B cell (primary cell): ENCODE measurements at regions not wholly inside any gene's neighbourhood (a gene's known extent, or its start where the extent isn't known, plus 50 kb on each side); places are given as distances from the start of the nearest gene placed in this dataset.

ENCODE experiments used
- ATAC-seq: fragments of 200-7000 bp; cut with Tn5 transposase; one replicate; pipeline ENCODE4 v1.10.0; 2021; ENCODE audit warnings: low read depth, mild to moderate bottlenecking, moderate number of reproducible peaks, moderate library complexity
- CTCF ChIA-PET: fragments of 350-600 bp; sonication (Branson Sonifier 250); formaldehyde crosslinking; loops from one replicate; lab custom pipeline; 2021; ENCODE audit warnings: antibody characterized with exemption, inconsistent platforms; lab: Charles Lee
- POLR2A ChIA-PET: fragments of 350-600 bp; sonication (Branson Sonifier 250); formaldehyde crosslinking; loops from one replicate; lab custom pipeline; 2021; ENCODE audit warnings: antibody characterized with exemption; lab: Charles Lee
- DNase-seq: peaks from one replicate; pipeline ENCODE4 v3.0.0; 2013
- H2AFZ ChIP-seq: 2 replicates; pipeline ENCODE4 v1.6.1; 2012; ENCODE audit warnings: mild to moderate bottlenecking, low read depth, low read length; ENCODE audit not compliant: insufficient read depth, poor library complexity, severe bottlenecking
- H3K27ac ChIP-seq, 2 donors: 1 replicate in 1 of 2; 2 replicates in 1 of 2; pipeline ENCODE4 v1.5.1; 2012 to 2013; ENCODE audit warnings: low read length in 2 of 2, mild to moderate bottlenecking in 2 of 2, moderate library complexity in 1 of 2
- H3K27me3 ChIP-seq, 4 experiments: fragments of 200-600 bp in 1 of 4; sonication (generic) in 1 of 4; replicated peaks in 1 of 4; 1 replicate in 2 of 4; 2 replicates in 2 of 4; pipeline versions ENCODE4 v1.6.1 to v1.7.0; 2013 to 2016; ENCODE audit warnings: low read length in 3 of 4, mild to moderate bottlenecking in 2 of 4, mixed read lengths in 1 of 4, moderate library complexity in 1 of 4; ENCODE audit not compliant: insufficient read depth in 4 of 4, control insufficient read depth in 3 of 4; ENCODE audit errors: control extremely low read depth in 1 of 4
- H3K36me3 ChIP-seq, 2 experiments: replicated peaks in 1 of 2; 1 replicate in 1 of 2; 2 replicates in 1 of 2; pipeline versions ENCODE4 v1.6.1 to v1.7.1; 2013; ENCODE audit warnings: low read length in 1 of 2; ENCODE audit not compliant: insufficient read depth in 2 of 2, control insufficient read depth in 1 of 2; ENCODE audit errors: control extremely low read depth in 1 of 2, extremely low read depth in 1 of 2
- H3K4me1 ChIP-seq, 2 donors: fragments of 200-600 bp in 1 of 2; sonication (generic) in 1 of 2; 1 replicate in 1 of 2; 2 replicates in 1 of 2; pipeline versions ENCODE4 v1.5.1 to v1.6.1; 2013 to 2017; ENCODE audit warnings: low read length in 2 of 2; ENCODE audit not compliant: control insufficient read depth in 2 of 2, insufficient read depth in 2 of 2
- H3K4me2 ChIP-seq: replicated peaks from 2 replicates; pipeline ENCODE3; 2012; ENCODE audit warnings: mild to moderate bottlenecking, low read depth, low read length; ENCODE audit not compliant: poor library complexity, severe bottlenecking
- H3K4me3 ChIP-seq, 5 experiments: fragments of 200-600 bp in 1 of 5; sonication (generic) in 1 of 5; 1 replicate in 3 of 5; 2 replicates in 2 of 5; pipeline versions ENCODE4 v1.5.1 to v1.7.0; 2011 to 2016; ENCODE audit warnings: low read length in 4 of 5, mild to moderate bottlenecking in 4 of 5, low read depth in 2 of 5, control low read depth in 1 of 5, moderate library complexity in 1 of 5; ENCODE audit not compliant: insufficient read depth in 1 of 5; ENCODE audit errors: control extremely low read depth in 1 of 5, extremely low read depth in 1 of 5
- H3K79me2 ChIP-seq: fragments of 200-600 bp; sonication (generic); one replicate; pipeline ENCODE4 v1.6.0; 2016; ENCODE audit warnings: low read length; ENCODE audit not compliant: control insufficient read depth, insufficient read depth
- H3K9ac ChIP-seq: fragments of 200-600 bp; sonication (generic); 2 replicates; pipeline ENCODE4 v1.6.1; 2017; ENCODE audit warnings: mild to moderate bottlenecking, low read length, moderate library complexity
- H3K9me3 ChIP-seq, 3 donors: one replicate each; pipeline versions ENCODE4 v1.6.1 to v1.7.1; 2013; ENCODE audit warnings: low read length in 2 of 3; ENCODE audit not compliant: control insufficient read depth in 2 of 3, insufficient read depth in 1 of 3; ENCODE audit errors: control extremely low read depth in 1 of 3
- H4K20me1 ChIP-seq: 2 replicates; pipeline ENCODE4 v1.6.0; 2012; ENCODE audit warnings: mild to moderate bottlenecking, low read length; ENCODE audit not compliant: insufficient read depth, control insufficient read depth, poor library complexity, severe bottlenecking
- H3K27ac Mint-ChIP-seq: one replicate; pipeline ENCODE4 v1.8.0; 2021; ENCODE audit warnings: mixed read lengths
- H3K27me3 Mint-ChIP-seq: one replicate; pipeline ENCODE4 v1.8.0; 2021; ENCODE audit warnings: mixed read lengths
- H3K4me1 Mint-ChIP-seq: one replicate; pipeline ENCODE4 v1.8.0; 2021; ENCODE audit warnings: mixed read lengths
- H3K4me3 Mint-ChIP-seq: one replicate; pipeline ENCODE4 v1.8.0; 2021; ENCODE audit warnings: mixed read lengths
- H3K9me3 Mint-ChIP-seq: one replicate; pipeline ENCODE4 v1.8.0; 2022; ENCODE audit warnings: mixed read lengths; ENCODE audit not compliant: insufficient read depth
- EZH2 ChIP-seq: IDR thresholded peaks from 2 replicates; pipeline ENCODE4 v1.6.1; 2012; ENCODE audit warnings: borderline replicate concordance, low read depth, mild to moderate bottlenecking, moderate library complexity, low read length; ENCODE audit not compliant: insufficient read depth, poor library complexity, severe bottlenecking
- WGBS: methylation state at CpG from one replicate; pipeline ENCODE4 v1.1.5; 2013; ENCODE audit warnings: missing lambda C conversion rate; ENCODE audit not compliant: insufficient coverage; 5-methylcytosine and 5-hydroxymethylcytosine counted together
- intact Hi-C: fragments of 100-400 bp; cut with micrococcal nuclease; formaldehyde crosslinking; loops from one replicate; pipeline ENCODE4 v1.10.0; 2022
- TF ChIP-seq, protein P1 (sequence below): fragments of 200-600 bp; IDR thresholded peaks from one replicate; pipeline ENCODE4 v1.8.0; 2022; ENCODE audit warnings: antibody characterized with exemption, mild to moderate bottlenecking

DNA sequence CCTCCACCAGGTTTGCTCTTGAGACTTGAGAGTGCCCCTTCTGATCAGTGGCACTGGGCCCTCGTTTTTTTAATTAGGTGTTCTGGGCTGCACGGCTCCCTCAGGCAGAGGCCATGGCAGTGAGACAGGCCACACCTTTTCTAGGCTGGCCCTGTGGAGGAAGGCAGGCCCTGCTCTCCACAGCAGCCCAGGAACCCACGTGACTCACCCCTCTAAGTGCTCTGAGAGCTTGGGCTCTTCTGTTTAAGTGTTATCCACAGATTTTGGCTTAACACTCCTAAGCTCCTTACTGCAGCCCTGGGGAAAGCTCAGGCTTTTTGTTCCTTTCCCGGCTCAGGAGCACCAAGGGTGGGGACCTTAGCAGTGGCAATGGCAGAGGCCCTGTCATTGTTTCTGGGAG, 463.2 kb upstream of the GBE1 start:
- ATAC-seq = no peak
- no peaks in the 10 kb centered on the region for H3K36me3 ChIP-seq
- no peak overlapping the region for H3K4me2 ChIP-seq
- H3K4me1 ChIP-seq = no peaks in the 10 kb centered on the region
- POLR2A ChIA-PET = no interaction called here
- CTCF ChIA-PET = no interaction called here
- H2AFZ ChIP-seq = no peak overlapping the region
- H3K27me3 ChIP-seq = no peaks in the 10 kb centered on the region
- no peaks in the 10 kb centered on the region for H3K79me2 ChIP-seq
- no peaks in the 10 kb centered on the region for H3K27me3 Mint-ChIP-seq
- no peaks in the 10 kb centered on the region for H4K20me1 ChIP-seq
- no peak overlapping the region for H3K9ac ChIP-seq
- intact Hi-C loops = no loop called here
- no peak overlapping the region for H3K27ac ChIP-seq
- H3K9me3 ChIP-seq = peaks cover 0 to 18% (median 0%) of the 10 kb centered on the region in 3 donors
- no peak for TF ChIP-seq EZH2
- TF ChIP-seq, protein P1, sequence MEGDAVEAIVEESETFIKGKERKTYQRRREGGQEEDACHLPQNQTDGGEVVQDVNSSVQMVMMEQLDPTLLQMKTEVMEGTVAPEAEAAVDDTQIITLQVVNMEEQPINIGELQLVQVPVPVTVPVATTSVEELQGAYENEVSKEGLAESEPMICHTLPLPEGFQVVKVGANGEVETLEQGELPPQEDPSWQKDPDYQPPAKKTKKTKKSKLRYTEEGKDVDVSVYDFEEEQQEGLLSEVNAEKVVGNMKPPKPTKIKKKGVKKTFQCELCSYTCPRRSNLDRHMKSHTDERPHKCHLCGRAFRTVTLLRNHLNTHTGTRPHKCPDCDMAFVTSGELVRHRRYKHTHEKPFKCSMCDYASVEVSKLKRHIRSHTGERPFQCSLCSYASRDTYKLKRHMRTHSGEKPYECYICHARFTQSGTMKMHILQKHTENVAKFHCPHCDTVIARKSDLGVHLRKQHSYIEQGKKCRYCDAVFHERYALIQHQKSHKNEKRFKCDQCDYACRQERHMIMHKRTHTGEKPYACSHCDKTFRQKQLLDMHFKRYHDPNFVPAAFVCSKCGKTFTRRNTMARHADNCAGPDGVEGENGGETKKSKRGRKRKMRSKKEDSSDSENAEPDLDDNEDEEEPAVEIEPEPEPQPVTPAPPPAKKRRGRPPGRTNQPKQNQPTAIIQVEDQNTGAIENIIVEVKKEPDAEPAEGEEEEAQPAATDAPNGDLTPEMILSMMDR = no peak
- no peak overlapping the region for H3K4me3 ChIP-seq
- no peak overlapping the region for H3K4me3 Mint-ChIP-seq
- DNase-seq = no peak
- H3K27ac Mint-ChIP-seq = no peak overlapping the region
- 100% methylated on average over 2 of the region's 4 CpGs for WGBS
- H3K4me1 Mint-ChIP-seq = peaks cover 7% of the 10 kb centered on the region
- no peaks in the 10 kb centered on the region for H3K9me3 Mint-ChIP-seq

DNA sequence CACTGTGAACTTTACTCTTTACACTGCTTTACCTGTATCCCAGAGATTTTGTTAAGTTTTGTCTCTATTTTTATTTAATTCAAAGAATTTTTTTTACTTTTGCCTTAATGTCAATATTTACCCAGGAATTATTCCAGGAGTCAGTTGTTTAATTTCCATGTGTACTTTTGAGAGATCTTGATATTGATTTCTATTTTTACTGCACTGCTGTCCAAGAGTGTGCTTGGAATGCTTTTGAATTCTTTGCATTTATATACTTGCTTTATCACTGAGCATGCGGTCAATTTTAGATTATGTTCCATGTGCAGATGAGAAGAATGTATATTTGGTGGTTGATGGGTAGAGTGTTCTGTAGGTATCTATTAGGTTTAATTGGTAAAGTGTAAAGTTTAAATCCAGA, 461.0 kb upstream of the GBE1 start:
- Histone ChIP-seq H3K4me3 (no peak overlapping the region), H3K4me1 (no peaks in the 10 kb centered on the region), H4K20me1 (no peaks in the 10 kb centered on the region), H3K79me2 (no peaks in the 10 kb centered on the region), H3K4me2 (no peak overlapping the region), H3K36me3 (no peaks in the 10 kb centered on the region), H2AFZ (no peak overlapping the region), H3K9me3 (peaks cover 0 to 18% (median 0%) of the 10 kb centered on the region in 3 donors), H3K9ac (no peak overlapping the region), H3K27ac (no peak overlapping the region), H3K27me3 (no peaks in the 10 kb centered on the region)
- H3K9me3 Mint-ChIP-seq = no peaks in the 10 kb centered on the region
- ChIA-PET CTCF (no interaction called here), POLR2A (no interaction called here)
- H3K27me3 Mint-ChIP-seq = no peaks in the 10 kb centered on the region
- no peaks in the 10 kb centered on the region for H3K4me1 Mint-ChIP-seq
- no peak overlapping the region for H3K27ac Mint-ChIP-seq
- intact Hi-C loops = no loop called here
- ATAC-seq (no peak), DNase-seq (no peak)
- TF ChIP-seq, protein P1 = no peak
- no peak for TF ChIP-seq EZH2
- no peak overlapping the region for H3K4me3 Mint-ChIP-seq
- WGBS = no CpG with 5 or more reads among the region's 1 CpG
